Caco-2 (cell line): ENCODE measurements at regions not wholly inside any gene's neighbourhood (a gene's known extent, or its start where the extent isn't known, plus 50 kb on each side); places are given as distances from the start of the nearest gene placed in this dataset.

Source experiments
- BruUV-seq: library from RNA; stranded (reverse); fragments of 400-500 nt; replicated peaks from 2 replicates; lab custom pipeline; 2021; lab: Mats Ljungman, UMichigan
- CTCF ChIA-PET: fragments of 300-600 bp; sonication (Branson Sonifier 250); formaldehyde crosslinking; loops from one replicate; lab custom pipeline; 2022; ENCODE audit warnings: antibody characterized with exemption; lab: Charles Lee
- POLR2A ChIA-PET: fragments of 300-600 bp; sonication (Branson Sonifier 250); formaldehyde crosslinking; loops from one replicate; lab custom pipeline; 2022; ENCODE audit warnings: antibody characterized with exemption; lab: Charles Lee
- DNase-seq, 2 experiments: peaks; one replicate each; pipeline versions ENCODE4 v3.0.0 to v3.0.0-alpha.2; 2020 to 2022
- H3K27me3 ChIP-seq: replicated peaks from 2 replicates; pipeline ENCODE4 v1.6.0; 2011; ENCODE audit warnings: low read length; ENCODE audit not compliant: control insufficient read depth, insufficient read depth
- H3K36me3 ChIP-seq: 2 replicates; pipeline ENCODE4 v1.5.1; 2011; ENCODE audit warnings: low read length; ENCODE audit not compliant: control insufficient read depth, insufficient read depth
- H3K4me1 ChIP-seq: fragments of 250-450 bp; sonication (Bioruptor Pico); 2 replicates; pipeline ENCODE4 v1.5.1; 2020; ENCODE audit warnings: mild to moderate bottlenecking
- H3K4me3 ChIP-seq: 2 replicates; pipeline ENCODE4 v1.5.1; 2011; ENCODE audit warnings: low read depth, mild to moderate bottlenecking, control low read depth, low read length
- H3K9me3 ChIP-seq: fragments of 250-450 bp; sonication (Bioruptor Pico); 2 replicates; pipeline ENCODE4 v1.5.1; 2020; ENCODE audit warnings: mild to moderate bottlenecking, moderate library complexity
- H3K27ac Mint-ChIP-seq: one replicate; pipeline ENCODE4 v1.8.0; 2022; ENCODE audit warnings: mixed read lengths; ENCODE audit not compliant: unreplicated experiment
- H3K27me3 Mint-ChIP-seq: one replicate; pipeline ENCODE4 v1.8.0; 2022; ENCODE audit warnings: mixed read lengths; ENCODE audit not compliant: insufficient read depth, unreplicated experiment
- H3K36me3 Mint-ChIP-seq: one replicate; pipeline ENCODE4 v1.8.0; 2022; ENCODE audit warnings: mild to moderate bottlenecking, mixed read lengths; ENCODE audit not compliant: insufficient read depth, unreplicated experiment
- H3K4me1 Mint-ChIP-seq: one replicate; pipeline ENCODE4 v1.8.0; 2022; ENCODE audit warnings: low read depth, mixed read lengths; ENCODE audit not compliant: unreplicated experiment
- H3K4me3 Mint-ChIP-seq: one replicate; pipeline ENCODE4 v1.8.0; 2022; ENCODE audit warnings: mild to moderate bottlenecking, moderate library complexity, mixed read lengths; ENCODE audit not compliant: unreplicated experiment
- H3K9me3 Mint-ChIP-seq: one replicate; pipeline ENCODE4 v1.8.0; 2022; ENCODE audit warnings: mixed read lengths; ENCODE audit not compliant: unreplicated experiment
- intact Hi-C: fragments of 100-400 bp; cut with micrococcal nuclease; formaldehyde crosslinking; loops from one replicate; pipeline ENCODE4 v1.10.0; 2022; ENCODE audit not compliant: unreplicated experiment
- TF ChIP-seq, protein P1 (sequence below), 2 experiments: fragments of 200-600 bp in 1 of 2; IDR thresholded peaks; 1 replicate in 1 of 2; 2 replicates in 1 of 2; pipeline versions ENCODE4 v1.5.1 to v1.8.0; 2011 to 2022; ENCODE audit warnings: antibody characterized with exemption in 1 of 2, control low read depth in 1 of 2, inconsistent platforms in 1 of 2, low read depth in 1 of 2, low read length in 1 of 2, mild to moderate bottlenecking in 1 of 2, moderate library complexity in 1 of 2; ENCODE audit not compliant: insufficient read depth in 1 of 2, severe bottlenecking in 1 of 2, unreplicated experiment in 1 of 2

DNA sequence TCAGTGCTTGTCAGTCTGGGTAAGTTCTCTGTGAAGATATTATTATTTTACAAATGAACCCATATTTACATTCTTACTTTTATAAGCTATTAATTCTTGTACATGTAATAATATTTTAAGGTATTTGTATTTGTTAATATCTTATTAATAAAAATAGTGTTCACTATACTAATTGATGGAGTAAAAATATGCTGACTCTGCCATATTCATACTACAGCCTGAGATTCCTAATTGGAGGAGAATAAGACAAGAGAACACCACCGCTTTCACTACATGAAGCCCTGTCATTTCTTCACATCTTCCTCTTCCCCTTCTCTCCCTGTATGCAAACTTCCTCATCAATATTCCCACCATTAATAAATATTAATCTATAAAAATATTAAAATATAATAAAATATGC lies 167.6 kb upstream of the TUSC1 start:
- ChIA-PET POLR2A (no interaction called here), CTCF (no interaction called here)
- BruUV-seq: no TSS peak
- H3K27me3 Mint-ChIP-seq: no peaks in the 10 kb centered on the region
- H3K4me1 Mint-ChIP-seq: no peaks in the 10 kb centered on the region
- no peak overlapping the region for H3K27ac Mint-ChIP-seq
- TF ChIP-seq, protein P1, sequence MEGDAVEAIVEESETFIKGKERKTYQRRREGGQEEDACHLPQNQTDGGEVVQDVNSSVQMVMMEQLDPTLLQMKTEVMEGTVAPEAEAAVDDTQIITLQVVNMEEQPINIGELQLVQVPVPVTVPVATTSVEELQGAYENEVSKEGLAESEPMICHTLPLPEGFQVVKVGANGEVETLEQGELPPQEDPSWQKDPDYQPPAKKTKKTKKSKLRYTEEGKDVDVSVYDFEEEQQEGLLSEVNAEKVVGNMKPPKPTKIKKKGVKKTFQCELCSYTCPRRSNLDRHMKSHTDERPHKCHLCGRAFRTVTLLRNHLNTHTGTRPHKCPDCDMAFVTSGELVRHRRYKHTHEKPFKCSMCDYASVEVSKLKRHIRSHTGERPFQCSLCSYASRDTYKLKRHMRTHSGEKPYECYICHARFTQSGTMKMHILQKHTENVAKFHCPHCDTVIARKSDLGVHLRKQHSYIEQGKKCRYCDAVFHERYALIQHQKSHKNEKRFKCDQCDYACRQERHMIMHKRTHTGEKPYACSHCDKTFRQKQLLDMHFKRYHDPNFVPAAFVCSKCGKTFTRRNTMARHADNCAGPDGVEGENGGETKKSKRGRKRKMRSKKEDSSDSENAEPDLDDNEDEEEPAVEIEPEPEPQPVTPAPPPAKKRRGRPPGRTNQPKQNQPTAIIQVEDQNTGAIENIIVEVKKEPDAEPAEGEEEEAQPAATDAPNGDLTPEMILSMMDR (IDR thresholded peaks at IDR 0.05; ENCODE audit: insufficient read depth in 1 of 2, low read depth in 1 of 2, low read length in 1 of 2, severe bottlenecking in 1 of 2, unreplicated experiment in 1 of 2): no peak
- no peaks in the 10 kb centered on the region for H3K27me3 ChIP-seq
- H3K4me3 Mint-ChIP-seq: no peak overlapping the region
- H3K36me3 ChIP-seq: no peaks in the 10 kb centered on the region
- H3K36me3 Mint-ChIP-seq: no peaks in the 10 kb centered on the region
- no peaks in the 10 kb centered on the region for H3K9me3 ChIP-seq
- H3K9me3 Mint-ChIP-seq: no peaks in the 10 kb centered on the region
- DNase-seq: no peak
- intact Hi-C loops: no loop called here
- no peaks in the 10 kb centered on the region for H3K4me1 ChIP-seq
- H3K4me3 ChIP-seq: no peak overlapping the region

GRCh38 chr9:25830381-25830780 lies 152.1 kb upstream of the TUSC1 start:
- intact Hi-C loops: no loop called here
- Mint-ChIP-seq H3K27ac (no peak overlapping the region), H3K9me3 (no peaks in the 10 kb centered on the region), H3K4me3 (no peak overlapping the region), H3K27me3 (no peaks in the 10 kb centered on the region), H3K36me3 (no peaks in the 10 kb centered on the region), H3K4me1 (no peaks in the 10 kb centered on the region)
- no peaks in the 10 kb centered on the region for H3K36me3 ChIP-seq
- TF ChIP-seq, protein P1 (IDR thresholded peaks at IDR 0.05; ENCODE audit: insufficient read depth in 1 of 2, low read depth in 1 of 2, low read length in 1 of 2, severe bottlenecking in 1 of 2, unreplicated experiment in 1 of 2): no peak
- BruUV-seq: no TSS peak
- no peak overlapping the region for H3K4me3 ChIP-seq
- CTCF ChIA-PET: no interaction called here
- DNase-seq: no peak
- no peaks in the 10 kb centered on the region for H3K9me3 ChIP-seq
- POLR2A ChIA-PET: no interaction called here
- no peaks in the 10 kb centered on the region for H3K27me3 ChIP-seq
- no peaks in the 10 kb centered on the region for H3K4me1 ChIP-seq

DNA sequence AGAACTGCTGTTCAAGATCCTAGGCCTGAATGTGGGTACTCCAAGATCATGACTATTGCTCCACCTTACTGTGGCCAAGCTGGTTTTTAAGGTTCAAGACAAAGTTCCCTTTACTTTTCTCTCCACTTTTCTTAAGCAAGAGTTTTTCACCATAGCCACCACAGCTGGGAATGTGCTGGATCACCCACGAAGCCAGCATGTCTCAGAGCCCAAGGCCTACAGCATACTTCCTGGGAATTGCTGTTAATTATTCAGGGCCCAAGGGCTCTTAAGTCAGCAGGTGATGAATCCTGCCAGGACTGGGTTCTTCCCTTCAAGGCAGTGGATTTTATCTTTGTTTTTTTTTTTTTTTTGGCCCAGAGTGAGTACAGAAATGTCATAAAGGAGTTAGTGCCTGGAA lies 149.4 kb upstream of the TUSC1 start:
- BruUV-seq: no TSS peak
- CTCF ChIA-PET: no interaction called here
- TF ChIP-seq, protein P1 (IDR thresholded peaks at IDR 0.05; ENCODE audit: insufficient read depth in 1 of 2, low read depth in 1 of 2, low read length in 1 of 2, severe bottlenecking in 1 of 2, unreplicated experiment in 1 of 2): no peak
- H3K27me3 ChIP-seq: no peaks in the 10 kb centered on the region
- POLR2A ChIA-PET: no interaction called here
- DNase-seq: no peak
- H3K4me3 ChIP-seq: no peak overlapping the region
- Mint-ChIP-seq H3K4me3 (no peak overlapping the region), H3K36me3 (no peaks in the 10 kb centered on the region), H3K4me1 (no peaks in the 10 kb centered on the region), H3K27me3 (no peaks in the 10 kb centered on the region), H3K27ac (no peak overlapping the region), H3K9me3 (no peaks in the 10 kb centered on the region)
- intact Hi-C loops: no loop called here
- no peaks in the 10 kb centered on the region for H3K4me1 ChIP-seq
- H3K36me3 ChIP-seq: no peaks in the 10 kb centered on the region
- no peaks in the 10 kb centered on the region for H3K9me3 ChIP-seq
